Caco-2 (cell line): ENCODE measurements at regions not wholly inside any gene's neighbourhood (a gene's known extent, or its start where the extent isn't known, plus 50 kb on each side); places are given as distances from the start of the nearest gene placed in this dataset.

Experiments used
- BruUV-seq: library from RNA; stranded (reverse); fragments of 400-500 nt; replicated peaks from 2 replicates; lab custom pipeline; 2021; lab: Mats Ljungman, UMichigan
- CTCF ChIA-PET: fragments of 300-600 bp; sonication (Branson Sonifier 250); formaldehyde crosslinking; loops from one replicate; lab custom pipeline; 2022; ENCODE audit warnings: antibody characterized with exemption; lab: Charles Lee
- POLR2A ChIA-PET: fragments of 300-600 bp; sonication (Branson Sonifier 250); formaldehyde crosslinking; loops from one replicate; lab custom pipeline; 2022; ENCODE audit warnings: antibody characterized with exemption; lab: Charles Lee
- DNase-seq, 2 experiments: peaks; one replicate each; pipeline versions ENCODE4 v3.0.0 to v3.0.0-alpha.2; 2020 to 2022
- H3K27me3 ChIP-seq: replicated peaks from 2 replicates; pipeline ENCODE4 v1.6.0; 2011; ENCODE audit warnings: low read length; ENCODE audit not compliant: control insufficient read depth, insufficient read depth
- H3K36me3 ChIP-seq: 2 replicates; pipeline ENCODE4 v1.5.1; 2011; ENCODE audit warnings: low read length; ENCODE audit not compliant: control insufficient read depth, insufficient read depth
- H3K4me1 ChIP-seq: fragments of 250-450 bp; sonication (Bioruptor Pico); 2 replicates; pipeline ENCODE4 v1.5.1; 2020; ENCODE audit warnings: mild to moderate bottlenecking
- H3K4me3 ChIP-seq: 2 replicates; pipeline ENCODE4 v1.5.1; 2011; ENCODE audit warnings: low read depth, mild to moderate bottlenecking, control low read depth, low read length
- H3K9me3 ChIP-seq: fragments of 250-450 bp; sonication (Bioruptor Pico); 2 replicates; pipeline ENCODE4 v1.5.1; 2020; ENCODE audit warnings: mild to moderate bottlenecking, moderate library complexity
- H3K27ac Mint-ChIP-seq: one replicate; pipeline ENCODE4 v1.8.0; 2022; ENCODE audit warnings: mixed read lengths; ENCODE audit not compliant: unreplicated experiment
- H3K27me3 Mint-ChIP-seq: one replicate; pipeline ENCODE4 v1.8.0; 2022; ENCODE audit warnings: mixed read lengths; ENCODE audit not compliant: insufficient read depth, unreplicated experiment
- H3K36me3 Mint-ChIP-seq: one replicate; pipeline ENCODE4 v1.8.0; 2022; ENCODE audit warnings: mild to moderate bottlenecking, mixed read lengths; ENCODE audit not compliant: insufficient read depth, unreplicated experiment
- H3K4me1 Mint-ChIP-seq: one replicate; pipeline ENCODE4 v1.8.0; 2022; ENCODE audit warnings: low read depth, mixed read lengths; ENCODE audit not compliant: unreplicated experiment
- H3K4me3 Mint-ChIP-seq: one replicate; pipeline ENCODE4 v1.8.0; 2022; ENCODE audit warnings: mild to moderate bottlenecking, moderate library complexity, mixed read lengths; ENCODE audit not compliant: unreplicated experiment
- H3K9me3 Mint-ChIP-seq: one replicate; pipeline ENCODE4 v1.8.0; 2022; ENCODE audit warnings: mixed read lengths; ENCODE audit not compliant: unreplicated experiment
- CTCF ChIP-seq, 2 experiments: fragments of 200-600 bp in 1 of 2; IDR thresholded peaks; 1 replicate in 1 of 2; 2 replicates in 1 of 2; pipeline versions ENCODE4 v1.5.1 to v1.8.0; 2011 to 2022; ENCODE audit warnings: antibody characterized with exemption in 1 of 2, control low read depth in 1 of 2, inconsistent platforms in 1 of 2, low read depth in 1 of 2, low read length in 1 of 2, mild to moderate bottlenecking in 1 of 2, moderate library complexity in 1 of 2; ENCODE audit not compliant: insufficient read depth in 1 of 2, severe bottlenecking in 1 of 2, unreplicated experiment in 1 of 2
- intact Hi-C: fragments of 100-400 bp; cut with micrococcal nuclease; formaldehyde crosslinking; loops from one replicate; pipeline ENCODE4 v1.10.0; 2022; ENCODE audit not compliant: unreplicated experiment

- intact Hi-C loops: no loop called here
- Mint-ChIP-seq H3K27me3 (peaks cover 8% of the 10 kb centered on the region), H3K36me3 (no peaks in the 10 kb centered on the region), H3K9me3 (no peaks in the 10 kb centered on the region), H3K27ac (no peak overlapping the region), H3K4me3 (no peak overlapping the region), H3K4me1 (no peaks in the 10 kb centered on the region)
- H3K4me1 ChIP-seq: no peaks in the 10 kb centered on the region
- no peaks in the 10 kb centered on the region for H3K9me3 ChIP-seq
- no peaks in the 10 kb centered on the region for H3K27me3 ChIP-seq
- H3K36me3 ChIP-seq: no peaks in the 10 kb centered on the region
- DNase-seq: no peak
- no peak for TF ChIP-seq CTCF (IDR thresholded peaks at IDR 0.05; ENCODE audit: insufficient read depth in 1 of 2, low read depth in 1 of 2, low read length in 1 of 2, severe bottlenecking in 1 of 2, unreplicated experiment in 1 of 2)
- ChIA-PET CTCF (no interaction called here), POLR2A (no interaction called here)
- no TSS peak for BruUV-seq
- no peak overlapping the region for H3K4me3 ChIP-seq
These were observed 589.9 kb downstream of the ADGRL2 start for GRCh38 chr1:82390627-82391026.

GRCh38 chr1:82388679-82389078, 587.9 kb downstream of the ADGRL2 start:
- Mint-ChIP-seq H3K9me3 (no peaks in the 10 kb centered on the region), H3K4me1 (no peaks in the 10 kb centered on the region), H3K36me3 (no peaks in the 10 kb centered on the region), H3K27ac (no peak overlapping the region), H3K4me3 (no peak overlapping the region), H3K27me3 (peaks cover 10% of the 10 kb centered on the region)
- TF ChIP-seq CTCF (IDR thresholded peaks at IDR 0.05; ENCODE audit: insufficient read depth in 1 of 2, low read depth in 1 of 2, low read length in 1 of 2, severe bottlenecking in 1 of 2, unreplicated experiment in 1 of 2): no peak
- Histone ChIP-seq H3K27me3 (no peaks in the 10 kb centered on the region), H3K4me1 (no peaks in the 10 kb centered on the region), H3K4me3 (no peak overlapping the region), H3K9me3 (no peaks in the 10 kb centered on the region), H3K36me3 (no peaks in the 10 kb centered on the region)
- intact Hi-C loops: no loop called here
- DNase-seq: no peak
- BruUV-seq: no TSS peak
- ChIA-PET CTCF (no interaction called here), POLR2A (no interaction called here)

- Mint-ChIP-seq H3K9me3 (no peaks in the 10 kb centered on the region), H3K36me3 (no peaks in the 10 kb centered on the region), H3K27me3 (peaks cover 12% of the 10 kb centered on the region), H3K4me3 (no peak overlapping the region), H3K27ac (no peak overlapping the region), H3K4me1 (no peaks in the 10 kb centered on the region)
- no peak for DNase-seq
- intact Hi-C loops: no loop called here
- ChIA-PET CTCF (no interaction called here), POLR2A (no interaction called here)
- no peak overlapping the region for H3K4me3 ChIP-seq
- no peaks in the 10 kb centered on the region for H3K27me3 ChIP-seq
- no peaks in the 10 kb centered on the region for H3K9me3 ChIP-seq
- no TSS peak for BruUV-seq
- H3K4me1 ChIP-seq: no peaks in the 10 kb centered on the region
- no peak for TF ChIP-seq CTCF (IDR thresholded peaks at IDR 0.05; ENCODE audit: insufficient read depth in 1 of 2, low read depth in 1 of 2, low read length in 1 of 2, severe bottlenecking in 1 of 2, unreplicated experiment in 1 of 2)
- H3K36me3 ChIP-seq: no peaks in the 10 kb centered on the region
These were observed 586.3 kb downstream of the ADGRL2 start for GRCh38 chr1:82387012-82387366.
